ENCODE measurements at regions not wholly inside any gene's neighbourhood (a gene's known extent, or its start where the extent isn't known, plus 50 kb on each side); places are given as distances from the start of the nearest gene placed in this dataset.

DNA sequence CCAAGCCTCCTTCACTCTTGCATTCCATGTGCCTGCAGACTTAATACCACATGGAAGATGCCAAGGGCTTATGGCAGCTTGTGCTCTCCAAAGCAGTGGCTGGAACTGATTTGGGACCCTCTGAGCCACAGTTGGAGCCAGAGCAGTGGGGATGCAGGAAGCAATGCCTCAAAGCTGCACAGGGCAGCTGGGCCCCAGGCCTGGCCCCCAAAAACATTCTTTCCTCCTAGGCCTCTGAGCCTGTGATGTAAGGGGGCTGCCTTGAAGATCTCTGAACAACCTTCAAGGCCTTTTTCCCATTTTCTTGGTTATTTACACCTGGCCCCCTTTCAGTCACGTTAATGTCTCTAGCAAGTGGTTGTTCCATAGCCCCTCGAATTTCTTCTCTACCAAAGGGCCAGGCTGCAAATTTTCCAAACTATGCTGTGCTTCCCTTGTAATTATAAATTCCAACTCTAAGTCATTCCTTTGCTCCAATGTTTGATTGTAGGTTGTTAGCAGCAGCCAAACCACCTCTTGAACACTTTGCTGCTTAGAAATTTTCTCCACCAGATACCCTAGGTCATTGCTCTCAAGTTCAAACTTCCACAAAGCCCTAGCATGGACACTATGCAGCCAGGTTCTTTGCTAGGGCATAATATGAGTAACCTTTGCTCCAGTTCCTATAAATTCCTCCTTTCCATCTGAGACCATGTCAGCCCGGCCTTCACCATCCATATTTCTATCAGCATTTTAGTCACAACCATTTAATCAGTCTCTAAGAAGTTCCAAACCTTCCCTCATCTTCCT lies 245.0 kb upstream of the RBBP8 start:
- H3K27me3 ChIP-seq (replicated peaks; ENCODE audit: control insufficient read depth, insufficient read depth, low read length), result no peaks in the 10 kb centered on the region
- TF ChIP-seq, protein P1, sequence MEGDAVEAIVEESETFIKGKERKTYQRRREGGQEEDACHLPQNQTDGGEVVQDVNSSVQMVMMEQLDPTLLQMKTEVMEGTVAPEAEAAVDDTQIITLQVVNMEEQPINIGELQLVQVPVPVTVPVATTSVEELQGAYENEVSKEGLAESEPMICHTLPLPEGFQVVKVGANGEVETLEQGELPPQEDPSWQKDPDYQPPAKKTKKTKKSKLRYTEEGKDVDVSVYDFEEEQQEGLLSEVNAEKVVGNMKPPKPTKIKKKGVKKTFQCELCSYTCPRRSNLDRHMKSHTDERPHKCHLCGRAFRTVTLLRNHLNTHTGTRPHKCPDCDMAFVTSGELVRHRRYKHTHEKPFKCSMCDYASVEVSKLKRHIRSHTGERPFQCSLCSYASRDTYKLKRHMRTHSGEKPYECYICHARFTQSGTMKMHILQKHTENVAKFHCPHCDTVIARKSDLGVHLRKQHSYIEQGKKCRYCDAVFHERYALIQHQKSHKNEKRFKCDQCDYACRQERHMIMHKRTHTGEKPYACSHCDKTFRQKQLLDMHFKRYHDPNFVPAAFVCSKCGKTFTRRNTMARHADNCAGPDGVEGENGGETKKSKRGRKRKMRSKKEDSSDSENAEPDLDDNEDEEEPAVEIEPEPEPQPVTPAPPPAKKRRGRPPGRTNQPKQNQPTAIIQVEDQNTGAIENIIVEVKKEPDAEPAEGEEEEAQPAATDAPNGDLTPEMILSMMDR (IDR thresholded peaks at IDR 0.05; ENCODE audit: insufficient read depth, low read length, poor library complexity, severe bottlenecking), result no peak
- DNase-seq (ENCODE audit: extremely low read depth, insufficient read length), result no peak
- no peak overlapping the region for H3K4me3 ChIP-seq (replicated peaks; ENCODE audit: low read depth, low read length)
- H3K36me3 ChIP-seq (ENCODE audit: control insufficient read depth, insufficient read depth, low read length), result no peaks in the 10 kb centered on the region

DNA sequence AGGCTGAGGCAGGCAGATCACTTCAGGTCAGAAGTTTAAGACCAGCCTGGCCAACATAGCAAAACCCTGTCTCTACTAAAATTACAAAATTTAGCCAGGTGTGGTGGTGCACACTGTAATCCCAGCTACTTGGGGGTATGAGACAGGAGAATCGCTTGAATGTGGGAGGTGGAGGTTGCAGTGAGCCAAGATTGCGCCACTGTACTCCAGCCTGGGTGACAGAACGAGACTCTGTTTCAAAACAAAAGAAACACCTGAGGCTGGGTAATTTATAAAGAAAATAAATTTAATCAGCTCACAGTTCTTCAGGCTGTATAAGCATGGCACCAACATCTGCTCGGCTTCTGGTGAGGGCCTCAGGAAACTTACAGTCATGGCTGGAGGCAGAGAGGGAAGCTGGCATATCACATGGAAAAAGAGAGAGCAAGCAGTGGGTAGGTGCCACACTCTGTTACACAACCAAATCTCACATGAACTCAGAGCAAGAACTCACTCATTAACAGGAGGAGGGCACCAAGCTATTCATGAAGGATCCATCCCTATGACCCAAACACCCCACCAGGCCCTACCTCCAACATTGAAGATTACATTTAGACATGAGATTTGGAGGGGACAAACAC lies 244.1 kb upstream of the RBBP8 start:
- DNase-seq (ENCODE audit: extremely low read depth, insufficient read length), result no peak
- Histone ChIP-seq H3K27me3 (replicated peaks; ENCODE audit: control insufficient read depth, insufficient read depth, low read length) (no peaks in the 10 kb centered on the region), H3K4me3 (replicated peaks; ENCODE audit: low read depth, low read length) (no peak overlapping the region), H3K36me3 (ENCODE audit: control insufficient read depth, insufficient read depth, low read length) (no peaks in the 10 kb centered on the region)
- TF ChIP-seq, protein P1 (IDR thresholded peaks at IDR 0.05; ENCODE audit: insufficient read depth, low read length, poor library complexity, severe bottlenecking), result no peak

DNA sequence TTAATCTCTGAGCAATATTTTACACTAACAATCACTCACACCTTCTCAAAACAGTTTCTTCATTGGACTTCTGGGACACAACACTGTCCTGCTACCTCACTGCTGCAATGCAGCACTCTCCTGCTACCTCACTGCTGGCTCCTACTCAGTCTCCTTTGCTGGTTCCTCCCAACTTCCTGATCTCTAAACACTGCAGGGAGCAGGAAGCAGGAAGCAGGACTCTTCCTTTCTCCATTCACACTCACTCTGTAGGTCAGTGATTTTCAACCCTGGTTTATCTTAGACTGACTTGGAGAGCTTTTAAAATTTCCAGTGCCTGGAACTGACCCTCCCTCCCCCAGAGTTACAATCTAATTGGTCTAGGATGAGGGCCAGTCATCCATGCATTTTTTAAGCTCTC lies 243.4 kb upstream of the RBBP8 start:
- no peak overlapping the region for H3K4me3 ChIP-seq (replicated peaks; ENCODE audit: low read depth, low read length)
- H3K36me3 ChIP-seq (ENCODE audit: control insufficient read depth, insufficient read depth, low read length), result no peaks in the 10 kb centered on the region
- DNase-seq (ENCODE audit: extremely low read depth, insufficient read length), result no peak
- TF ChIP-seq, protein P1 (IDR thresholded peaks at IDR 0.05; ENCODE audit: insufficient read depth, low read length, poor library complexity, severe bottlenecking), result no peak
- H3K27me3 ChIP-seq (replicated peaks; ENCODE audit: control insufficient read depth, insufficient read depth, low read length), result no peaks in the 10 kb centered on the region

DNA sequence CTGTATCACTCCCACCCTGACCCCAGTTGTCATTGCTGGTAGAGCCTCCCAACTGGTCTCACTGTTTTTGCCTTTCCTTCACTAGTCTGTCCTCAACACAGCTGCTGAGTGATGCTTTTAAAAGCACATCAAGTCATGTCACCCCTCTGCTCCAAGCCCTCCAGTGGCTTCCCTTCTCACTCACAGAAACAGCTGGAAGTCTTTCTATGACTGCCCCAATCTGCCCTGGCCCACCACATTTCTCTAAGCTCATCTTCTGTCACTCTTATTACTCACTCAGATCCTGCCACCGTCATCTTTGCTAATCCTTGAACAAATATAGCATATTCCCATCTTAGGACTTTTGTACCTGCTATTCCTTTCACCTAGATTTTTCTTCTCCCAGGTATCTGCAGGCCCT lies 242.6 kb upstream of the RBBP8 start:
- Histone ChIP-seq H3K27me3 (replicated peaks; ENCODE audit: control insufficient read depth, insufficient read depth, low read length) (no peaks in the 10 kb centered on the region), H3K36me3 (ENCODE audit: control insufficient read depth, insufficient read depth, low read length) (no peaks in the 10 kb centered on the region), H3K4me3 (replicated peaks; ENCODE audit: low read depth, low read length) (no peak overlapping the region)
- no peak for DNase-seq (ENCODE audit: extremely low read depth, insufficient read length)
- TF ChIP-seq, protein P1 (IDR thresholded peaks at IDR 0.05; ENCODE audit: insufficient read depth, low read length, poor library complexity, severe bottlenecking), result no peak

DNA sequence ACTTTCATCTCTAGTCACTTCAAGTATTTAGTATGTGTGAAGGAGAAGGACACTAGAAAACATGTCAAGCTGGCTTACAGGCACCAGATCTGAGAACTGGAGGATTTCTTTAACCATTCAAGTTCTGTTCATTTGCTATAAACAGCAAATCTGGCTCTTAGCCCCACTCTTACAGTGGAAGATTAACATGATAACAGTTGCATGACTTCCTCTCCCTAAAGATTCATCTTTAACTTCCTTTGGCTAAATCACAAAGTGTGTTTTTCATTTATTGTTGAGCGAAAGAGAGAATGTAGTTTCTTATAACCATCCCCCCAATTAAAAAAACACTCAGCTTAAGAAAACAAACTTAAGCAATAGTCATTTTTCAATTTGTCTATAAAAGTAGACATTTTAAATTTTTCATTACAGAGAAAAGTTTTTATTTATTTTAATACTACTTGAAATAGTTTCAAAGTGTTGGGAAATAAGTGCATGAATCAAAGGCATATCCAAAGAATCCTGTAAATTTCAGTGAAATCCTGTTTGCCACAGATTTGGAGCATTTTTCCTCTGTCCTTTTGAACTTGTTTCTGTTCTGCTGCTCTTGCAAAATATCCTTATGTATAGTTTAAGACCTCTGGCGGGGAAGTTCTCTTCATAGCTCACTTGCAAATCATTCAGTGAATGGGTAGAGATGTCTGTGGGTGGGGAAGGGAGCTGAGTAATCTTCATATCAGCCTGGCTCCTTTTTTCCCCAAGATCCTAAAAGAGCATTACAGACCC lies 241.0 kb upstream of the RBBP8 start:
- H3K4me3 ChIP-seq (replicated peaks; ENCODE audit: low read depth, low read length), result no peak overlapping the region
- DNase-seq (ENCODE audit: extremely low read depth, insufficient read length), result no peak
- no peaks in the 10 kb centered on the region for H3K27me3 ChIP-seq (replicated peaks; ENCODE audit: control insufficient read depth, insufficient read depth, low read length)
- no peaks in the 10 kb centered on the region for H3K36me3 ChIP-seq (ENCODE audit: control insufficient read depth, insufficient read depth, low read length)
- TF ChIP-seq, protein P1 (IDR thresholded peaks at IDR 0.05; ENCODE audit: insufficient read depth, low read length, poor library complexity, severe bottlenecking), result no peak
